Activated T-helper 1 cell treated with anti-CD3 and anti-CD28 coated beads, Interleukin-12 subunit alpha, Interleukin-12 subunit beta, Interleukin-2, Interleukin-4 antibody, amounts not matched to agents 30 ng/mL and 10 ng/mL and 1 ng/mL, durations not matched to agents 14 hours and 24 hours and 36 hours (primary cell): ENCODE measurements at regions not wholly inside any gene's neighbourhood (a gene's known extent, or its start where the extent isn't known, plus 50 kb on each side); places are given as distances from the start of the nearest gene placed in this dataset.

Experiments
- DNase-seq: peaks from one replicate; pipeline ENCODE4 v3.0.0; 2021; ENCODE audit warnings: low spot score
- H3K27ac Mint-ChIP-seq: one replicate; pipeline ENCODE4 v1.8.0; 2021; ENCODE audit warnings: mild to moderate bottlenecking, mixed read lengths
- H3K27me3 Mint-ChIP-seq: one replicate; pipeline ENCODE4 v1.8.0; 2022; ENCODE audit warnings: mild to moderate bottlenecking, moderate library complexity, mixed read lengths; ENCODE audit not compliant: insufficient read depth
- H3K36me3 Mint-ChIP-seq: one replicate; pipeline ENCODE4 v1.8.0; 2021; ENCODE audit warnings: low read depth, mixed read lengths
- H3K4me1 Mint-ChIP-seq: one replicate; pipeline ENCODE4 v1.8.0; 2021; ENCODE audit warnings: low read depth, mixed read lengths
- H3K4me3 Mint-ChIP-seq: one replicate; pipeline ENCODE4 v1.8.0; 2021; ENCODE audit warnings: mild to moderate bottlenecking, moderate library complexity, mixed read lengths
- H3K9me3 Mint-ChIP-seq: one replicate; pipeline ENCODE4 v1.8.0; 2021; ENCODE audit warnings: mixed read lengths
- intact Hi-C: fragments of 100-400 bp; cut with micrococcal nuclease; formaldehyde crosslinking; loops from one replicate; pipeline ENCODE4 v1.15.1; 2024

DNA sequence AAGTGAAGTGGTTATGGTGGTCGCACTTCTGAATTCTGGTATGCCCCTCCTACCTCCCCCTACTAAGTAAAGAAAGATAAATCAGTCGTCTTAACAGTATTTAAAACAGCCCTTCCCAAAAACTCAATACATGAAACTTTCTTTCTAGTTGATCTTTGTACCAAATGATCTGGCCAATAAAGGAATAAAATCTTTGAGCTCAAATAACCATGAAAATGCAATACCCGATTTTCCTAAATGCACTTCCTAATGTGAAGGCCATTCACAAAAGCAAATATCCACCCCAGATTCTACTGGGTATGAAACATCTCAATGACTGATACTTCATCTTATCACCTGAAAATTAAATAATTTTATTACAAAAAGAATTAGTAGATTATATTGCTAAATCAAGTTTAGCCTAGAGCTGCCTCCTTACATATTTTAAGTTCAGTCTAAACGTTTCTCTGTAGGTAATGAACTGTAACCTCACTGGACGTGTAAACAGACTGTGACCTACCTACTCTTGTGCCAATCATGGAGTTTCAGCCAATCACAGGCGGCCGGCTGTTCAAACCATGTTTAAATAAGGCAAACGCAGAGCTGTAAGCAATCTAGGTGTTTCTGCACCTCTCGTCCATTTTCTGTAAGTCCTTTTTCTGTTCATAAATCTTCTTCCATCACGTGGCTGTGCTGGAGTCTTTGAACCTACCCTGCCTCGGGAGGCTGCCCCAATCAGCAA lies 146.9 kb upstream of the AKR1E2 start:
- H3K36me3 Mint-ChIP-seq = no peaks in the 10 kb centered on the region
- DNase-seq = no peak
- no peaks in the 10 kb centered on the region for H3K9me3 Mint-ChIP-seq
- peaks cover 26% of the 10 kb centered on the region for H3K27me3 Mint-ChIP-seq
- H3K27ac Mint-ChIP-seq = no peak overlapping the region
- intact Hi-C loops = no loop called here
- no peaks in the 10 kb centered on the region for H3K4me1 Mint-ChIP-seq
- H3K4me3 Mint-ChIP-seq = no peak overlapping the region

DNA sequence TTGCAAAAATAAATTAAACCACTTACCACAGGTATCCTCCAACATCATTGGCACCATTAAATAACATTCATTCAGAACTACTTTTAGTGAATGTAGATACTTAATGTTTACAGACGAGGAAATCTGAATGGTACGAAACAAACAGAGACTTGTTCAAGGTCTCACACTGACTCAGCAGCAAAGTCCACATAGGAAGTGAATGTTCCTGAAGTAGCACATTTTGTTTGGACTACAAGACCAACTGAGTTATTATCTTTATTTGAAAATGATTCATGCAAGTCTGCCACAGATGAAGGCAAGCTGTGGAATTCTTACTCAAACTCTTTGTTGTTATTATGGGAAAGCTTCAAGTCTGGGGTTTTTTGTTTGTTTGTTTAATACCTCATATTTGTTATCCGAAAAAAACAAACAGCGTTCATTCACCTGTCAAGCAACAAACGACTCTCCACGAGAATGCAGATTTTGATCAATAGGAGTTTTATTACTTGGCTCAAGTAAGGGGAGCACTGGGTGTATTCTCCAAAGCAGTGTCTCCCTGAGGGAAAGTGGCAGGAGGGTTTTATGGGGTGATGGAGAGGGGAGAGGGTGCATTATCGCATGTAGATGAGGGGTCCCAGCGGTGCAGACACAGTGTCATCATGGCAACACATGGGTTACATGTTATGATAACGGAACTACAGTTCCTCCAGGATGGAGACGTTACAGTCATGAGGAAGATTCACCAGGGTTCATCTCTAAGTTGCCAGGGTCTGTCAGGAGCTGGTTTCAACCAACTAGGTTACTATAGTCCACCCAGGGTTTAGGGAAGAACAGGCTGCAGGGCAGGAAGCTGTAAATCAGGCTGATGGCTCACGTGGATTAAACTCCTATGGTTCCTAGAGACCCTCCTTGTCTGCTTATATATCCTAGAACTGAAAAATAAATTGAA lies 147.7 kb upstream of the AKR1E2 start:
- H3K27ac Mint-ChIP-seq = no peak overlapping the region
- peaks cover 26% of the 10 kb centered on the region for H3K27me3 Mint-ChIP-seq
- no peaks in the 10 kb centered on the region for H3K4me1 Mint-ChIP-seq
- intact Hi-C loops = no loop called here
- DNase-seq = no peak
- no peaks in the 10 kb centered on the region for H3K9me3 Mint-ChIP-seq
- H3K4me3 Mint-ChIP-seq = no peak overlapping the region
- H3K36me3 Mint-ChIP-seq = no peaks in the 10 kb centered on the region

DNA sequence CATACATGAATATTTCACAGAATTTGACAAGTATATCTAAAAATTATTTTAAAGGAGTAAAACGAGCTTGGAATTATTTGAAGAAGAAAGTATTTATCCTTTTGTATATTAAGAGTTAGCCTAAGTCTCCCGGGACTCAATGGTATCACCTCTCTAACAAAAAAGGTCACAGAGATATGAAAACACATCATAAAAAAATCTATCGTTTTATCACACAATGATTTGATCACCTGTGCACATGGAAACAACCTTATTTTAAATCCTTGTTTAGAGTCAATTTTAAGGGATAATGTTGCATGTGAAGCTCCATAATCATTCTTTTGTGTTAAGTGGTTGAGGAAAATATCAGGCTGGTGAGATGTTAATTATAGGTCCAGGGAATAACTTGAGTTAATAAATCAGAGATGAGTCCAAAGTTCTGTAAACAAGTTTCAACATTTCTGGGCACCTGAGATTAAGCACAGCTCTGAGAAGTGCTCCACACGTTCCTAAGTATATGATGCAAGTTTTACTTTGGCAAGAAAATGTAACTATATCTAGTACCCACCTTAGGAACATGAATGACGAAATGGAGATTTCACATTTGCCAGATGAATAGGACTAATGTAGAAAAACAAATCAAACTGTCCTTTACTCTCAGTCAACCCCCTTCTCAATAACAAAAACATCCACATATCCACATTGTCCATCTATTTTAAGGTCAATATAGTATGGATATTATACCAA lies 148.5 kb upstream of the AKR1E2 start:
- H3K36me3 Mint-ChIP-seq = no peaks in the 10 kb centered on the region
- no peaks in the 10 kb centered on the region for H3K9me3 Mint-ChIP-seq

DNA sequence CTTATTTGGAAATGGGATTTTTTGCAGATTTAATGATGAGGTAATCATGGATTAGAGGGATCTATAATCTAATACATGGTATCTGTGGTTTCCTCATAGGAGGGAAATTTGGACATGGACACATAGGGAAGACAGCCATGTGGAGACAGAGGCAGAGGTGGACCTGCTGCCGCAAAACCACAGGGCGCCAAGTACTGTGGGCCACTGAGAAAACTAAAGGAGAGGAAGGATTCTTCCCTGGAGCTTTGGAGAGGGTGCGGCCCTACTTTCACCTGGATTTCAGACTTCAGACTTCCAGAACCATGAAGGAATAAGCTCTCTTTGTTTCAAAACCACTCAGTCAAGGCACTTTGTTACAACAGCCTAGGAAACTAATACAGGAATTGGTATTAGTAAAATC lies 149.4 kb upstream of the AKR1E2 start:
- DNase-seq = no peak
- Mint-ChIP-seq H3K4me3 (no peak overlapping the region), H3K4me1 (no peaks in the 10 kb centered on the region), H3K9me3 (no peaks in the 10 kb centered on the region), H3K36me3 (no peaks in the 10 kb centered on the region), H3K27ac (no peak overlapping the region), H3K27me3 (peaks cover 23% of the 10 kb centered on the region)
- intact Hi-C loops = no loop called here

More for the DNA sequence above, 148.5 kb upstream of the AKR1E2 start:
- H3K4me3 Mint-ChIP-seq = no peak overlapping the region
- intact Hi-C loops = no loop called here
- no peak for DNase-seq
- H3K27me3 Mint-ChIP-seq = peaks cover 21% of the 10 kb centered on the region
- no peak overlapping the region for H3K27ac Mint-ChIP-seq
- no peaks in the 10 kb centered on the region for H3K4me1 Mint-ChIP-seq

DNA sequence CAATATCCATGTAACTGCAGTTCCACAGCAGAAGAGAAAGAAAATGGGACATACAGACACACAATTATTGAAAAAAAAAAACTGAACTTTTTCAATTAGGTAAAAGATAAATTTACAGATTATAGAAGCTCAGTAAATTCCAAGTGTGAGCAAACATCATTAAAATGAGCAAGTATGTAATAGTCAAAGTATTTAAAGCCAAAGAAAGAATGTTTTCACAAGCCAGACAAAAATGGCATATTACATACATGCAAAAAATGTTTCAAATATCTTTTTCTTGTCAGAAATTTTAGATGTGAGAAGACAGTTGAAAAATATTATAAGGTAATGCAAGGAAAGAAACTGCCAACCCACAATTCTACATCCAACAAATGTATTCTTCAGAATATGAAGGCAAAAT lies 150.2 kb upstream of the AKR1E2 start:
- intact Hi-C loops = no loop called here
- no peaks in the 10 kb centered on the region for H3K36me3 Mint-ChIP-seq

DNA sequence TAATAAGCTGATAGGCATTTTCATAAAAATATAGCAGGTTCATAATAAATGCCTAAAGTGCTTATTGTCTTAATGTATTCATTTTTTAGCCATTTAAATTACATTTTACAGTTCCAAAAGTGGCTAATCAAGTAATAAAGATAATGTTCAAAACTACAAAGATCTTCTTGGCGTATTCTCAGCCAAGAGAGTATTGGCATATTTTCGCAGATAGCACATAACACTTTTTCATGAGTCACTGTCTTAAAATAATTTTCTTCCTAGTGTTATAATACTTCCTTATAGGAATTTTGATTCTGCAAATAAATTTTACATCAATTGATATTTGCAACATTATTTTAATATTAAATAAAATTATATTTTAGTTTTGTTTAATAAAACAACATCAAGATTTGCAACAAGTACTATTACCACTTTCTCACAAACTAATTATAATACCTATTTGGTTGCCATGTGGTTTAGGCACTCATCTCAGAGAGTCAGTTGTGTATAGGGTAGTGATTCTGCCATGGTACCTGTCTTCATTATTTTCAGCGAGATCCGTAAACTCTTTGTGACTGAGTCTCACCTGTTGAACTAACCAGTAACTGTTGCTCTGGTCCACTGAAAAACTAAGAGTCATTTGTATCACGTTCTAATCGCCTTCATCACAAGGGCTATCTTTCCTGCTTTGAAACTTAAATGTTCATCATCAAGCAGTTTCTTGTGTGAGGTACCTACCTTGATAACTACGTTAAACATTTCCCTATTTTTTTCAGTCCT lies 152.5 kb upstream of the AKR1E2 start:
- H3K27ac Mint-ChIP-seq = no peak overlapping the region
- no peaks in the 10 kb centered on the region for H3K4me1 Mint-ChIP-seq
- H3K36me3 Mint-ChIP-seq = no peaks in the 10 kb centered on the region
- no peaks in the 10 kb centered on the region for H3K9me3 Mint-ChIP-seq
- DNase-seq = no peak
- intact Hi-C loops = no loop called here
- H3K27me3 Mint-ChIP-seq = peaks cover 38% of the 10 kb centered on the region
- H3K4me3 Mint-ChIP-seq = no peak overlapping the region

More for the DNA sequence above, 150.2 kb upstream of the AKR1E2 start:
- Mint-ChIP-seq H3K27me3 (peaks cover 26% of the 10 kb centered on the region), H3K4me3 (no peak overlapping the region), H3K27ac (no peak overlapping the region), H3K9me3 (no peaks in the 10 kb centered on the region), H3K4me1 (no peaks in the 10 kb centered on the region)
- DNase-seq = no peak

DNA sequence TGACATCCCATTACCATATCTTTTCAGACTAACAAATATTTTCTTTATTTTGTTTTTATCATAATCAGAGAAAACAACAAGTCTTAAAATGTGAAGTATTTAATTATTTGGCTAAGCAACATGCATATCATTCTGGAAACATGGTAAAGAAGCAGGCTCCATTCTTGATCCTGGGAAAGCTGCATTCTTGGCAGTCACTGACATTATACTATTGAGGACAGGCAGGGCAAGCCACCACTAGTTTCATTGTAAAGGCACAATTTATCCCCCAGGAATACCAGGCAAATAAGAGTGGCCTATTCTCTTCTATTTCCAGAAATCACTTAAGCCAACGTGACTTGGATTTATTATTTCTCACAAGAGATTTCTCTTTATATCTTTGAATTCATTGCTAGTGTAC lies 153.8 kb upstream of the AKR1E2 start:
- Mint-ChIP-seq H3K9me3 (no peaks in the 10 kb centered on the region), H3K36me3 (no peaks in the 10 kb centered on the region), H3K27ac (no peak overlapping the region), H3K4me3 (no peak overlapping the region), H3K4me1 (no peaks in the 10 kb centered on the region), H3K27me3 (peaks cover 37% of the 10 kb centered on the region)
- DNase-seq = no peak
- intact Hi-C loops = no loop called here

DNA sequence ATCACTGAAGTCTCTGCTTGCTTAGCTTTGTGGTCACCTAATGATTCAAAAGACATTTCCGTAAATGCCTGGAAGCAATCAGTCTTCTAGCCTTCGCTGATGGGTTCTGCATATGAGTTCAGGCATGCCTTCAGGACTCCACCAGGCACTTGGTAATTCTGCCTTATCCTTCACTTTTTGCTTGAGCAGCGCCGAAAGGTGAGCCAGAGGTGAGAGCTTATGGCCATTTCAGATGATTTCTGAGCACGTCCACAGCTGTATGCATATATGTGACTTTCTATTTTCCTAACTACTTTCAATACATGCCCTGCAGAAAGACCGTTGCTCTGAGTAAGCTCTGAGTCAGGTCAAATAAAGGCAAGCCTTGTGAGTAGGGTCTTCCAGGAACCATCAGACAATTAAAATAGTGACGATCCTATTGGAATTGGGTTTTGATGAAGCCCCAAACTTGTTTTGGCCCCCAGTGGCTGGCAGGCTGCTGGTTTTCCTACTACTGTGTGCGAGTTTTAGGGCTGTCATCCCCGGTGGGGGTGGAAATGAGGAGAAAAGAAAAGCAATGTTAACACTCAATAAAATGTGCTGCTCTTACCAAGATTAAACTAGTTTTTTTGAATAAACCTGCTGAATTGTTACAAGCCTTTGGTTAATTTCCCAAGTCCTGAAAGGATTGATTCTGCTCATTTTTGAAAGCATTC lies 154.4 kb upstream of the AKR1E2 start:
- Mint-ChIP-seq H3K36me3 (no peaks in the 10 kb centered on the region), H3K27me3 (peaks cover 37% of the 10 kb centered on the region), H3K4me3 (no peak overlapping the region), H3K9me3 (no peaks in the 10 kb centered on the region), H3K4me1 (no peaks in the 10 kb centered on the region), H3K27ac (no peak overlapping the region)
- no peak for DNase-seq
- intact Hi-C loops = no loop called here

DNA sequence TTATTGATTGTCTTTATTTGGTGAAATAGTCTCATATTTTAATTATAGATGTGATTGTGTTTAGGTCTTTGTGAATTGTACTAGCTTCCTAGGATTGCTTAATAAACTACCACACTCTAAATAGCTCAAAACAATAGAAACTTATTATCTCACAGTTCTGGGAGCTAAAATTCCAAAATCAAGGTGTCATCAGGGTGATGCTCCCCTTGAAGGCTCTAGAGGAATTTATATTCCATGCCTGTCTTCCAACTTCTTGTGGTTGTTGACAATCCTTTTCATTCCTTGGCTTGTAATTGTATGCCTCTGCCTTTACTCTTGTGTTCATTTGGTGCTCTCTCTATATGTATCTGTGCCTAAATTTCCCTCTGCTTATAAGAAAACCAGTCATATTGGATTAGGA lies 155.3 kb upstream of the AKR1E2 start:
- H3K27me3 Mint-ChIP-seq = peaks cover 40% of the 10 kb centered on the region
- H3K4me3 Mint-ChIP-seq = no peak overlapping the region
- no peaks in the 10 kb centered on the region for H3K9me3 Mint-ChIP-seq
- no peak for DNase-seq
- H3K4me1 Mint-ChIP-seq = no peaks in the 10 kb centered on the region
- H3K27ac Mint-ChIP-seq = no peak overlapping the region
- intact Hi-C loops = no loop called here
- no peaks in the 10 kb centered on the region for H3K36me3 Mint-ChIP-seq

DNA sequence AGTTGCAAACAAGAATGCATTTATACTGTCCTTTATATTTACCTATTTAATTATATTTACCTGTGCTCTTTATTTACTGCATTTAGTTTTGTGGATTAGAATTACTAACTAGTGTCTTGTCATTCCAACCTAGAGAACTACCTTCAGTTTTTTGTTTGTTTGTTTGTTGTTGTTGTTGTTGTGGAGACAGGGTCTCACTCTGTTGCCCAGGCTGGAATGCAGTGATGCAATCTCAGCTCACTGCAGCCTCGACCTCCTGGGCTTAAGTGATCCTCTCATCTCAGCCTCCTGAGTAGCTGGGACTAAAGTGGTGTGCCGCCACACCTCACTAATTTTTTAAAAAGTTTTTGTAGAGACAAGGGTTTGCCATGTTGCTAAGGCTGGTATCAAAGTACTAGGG lies 156.4 kb upstream of the AKR1E2 start:
- Mint-ChIP-seq H3K27me3 (peaks cover 33% of the 10 kb centered on the region), H3K4me1 (no peaks in the 10 kb centered on the region), H3K9me3 (no peaks in the 10 kb centered on the region), H3K27ac (no peak overlapping the region), H3K36me3 (no peaks in the 10 kb centered on the region), H3K4me3 (no peak overlapping the region)
- DNase-seq = no peak
- intact Hi-C loops = no loop called here

DNA sequence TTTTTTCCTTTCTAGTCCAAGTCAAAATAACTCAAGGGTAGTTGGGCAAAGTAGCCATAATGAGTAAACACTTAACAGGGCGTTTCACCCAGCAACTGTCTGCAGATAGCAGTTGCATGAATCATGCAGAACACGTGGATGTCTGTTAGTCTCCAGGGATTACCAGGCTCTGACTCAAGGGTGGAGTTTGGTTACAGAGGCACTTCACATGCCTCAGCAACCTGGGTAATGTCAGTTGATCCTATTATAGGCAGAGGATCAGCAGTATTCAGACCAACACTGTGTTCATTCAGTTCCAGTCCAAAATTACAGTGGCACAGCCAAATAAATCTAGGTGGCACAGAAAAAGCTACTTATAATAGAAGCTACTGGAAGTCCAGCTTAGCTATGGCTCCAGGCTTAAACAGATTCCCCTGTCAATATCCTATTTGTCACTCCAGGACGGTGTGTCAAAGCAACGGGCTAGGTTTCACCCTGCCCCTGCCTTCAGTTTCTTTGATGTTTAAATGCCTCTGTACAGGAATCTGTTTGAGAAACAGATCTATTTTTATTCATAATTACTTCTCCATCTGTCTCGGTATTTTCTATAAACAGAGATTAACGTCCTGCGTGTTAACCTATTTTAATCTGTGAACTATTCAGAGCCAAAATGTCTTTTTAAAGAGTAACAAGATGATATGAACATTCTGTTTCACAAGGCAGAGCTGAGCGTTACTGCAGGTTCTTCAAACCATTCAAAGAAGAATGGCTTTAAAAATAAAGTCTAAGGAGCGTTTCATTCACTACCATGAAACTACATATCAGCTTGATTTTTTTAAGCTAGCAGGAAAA lies 162.6 kb upstream of the AKR1E2 start:
- no peak for DNase-seq
- H3K4me3 Mint-ChIP-seq = no peak overlapping the region
- H3K9me3 Mint-ChIP-seq = no peaks in the 10 kb centered on the region
- no peaks in the 10 kb centered on the region for H3K4me1 Mint-ChIP-seq
- H3K27ac Mint-ChIP-seq = no peak overlapping the region
- no peaks in the 10 kb centered on the region for H3K36me3 Mint-ChIP-seq
- intact Hi-C loops = no loop called here
- peaks cover 27% of the 10 kb centered on the region for H3K27me3 Mint-ChIP-seq
